Tibial nerve (tissue), 4 donors: ENCODE measurements at regions not wholly inside any gene's neighbourhood (a gene's known extent, or its start where the extent isn't known, plus 50 kb on each side); places are given as distances from the start of the nearest gene placed in this dataset.

Experiments used
- DNase-seq, 2 donors: peaks; one replicate each; pipeline ENCODE4 v3.0.0-alpha.2; 2019; ENCODE audit warnings: low spot score in 2 of 2
- H3K27ac ChIP-seq, 4 donors: fragments of 200-600 bp; sonication (generic) in 3 of 4; one replicate each; pipeline ENCODE4 v1.5.1; 2017 to 2019; ENCODE audit warnings: mild to moderate bottlenecking in 1 of 4
- H3K27me3 ChIP-seq, 2 donors: fragments of 200-600 bp; sonication (generic) in 1 of 2; one replicate each; pipeline versions ENCODE4 v1.5.1 to v1.6.0; 2017 to 2019
- H3K36me3 ChIP-seq, 3 donors: fragments of 200-600 bp; sonication (generic); one replicate each; pipeline ENCODE4 v1.5.1; 2018 to 2019
- H3K4me1 ChIP-seq, 4 donors: fragments of 200-600 bp; sonication (generic) in 3 of 4; one replicate each; pipeline ENCODE4 v1.5.1; 2017 to 2019
- H3K4me3 ChIP-seq, 4 donors: fragments of 200-600 bp; sonication (generic) in 3 of 4; one replicate each; pipeline ENCODE4 v1.5.1; 2017 to 2019; ENCODE audit warnings: mild to moderate bottlenecking in 1 of 4, moderate library complexity in 1 of 4
- H3K9me3 ChIP-seq, 4 donors: fragments of 200-600 bp; sonication (generic) in 3 of 4; one replicate each; pipeline ENCODE4 v1.5.1; 2017 to 2019
- EP300 ChIP-seq, 2 donors: sonication (generic); formaldehyde crosslinking; IDR thresholded peaks; one replicate each; pipeline ENCODE4 v1.6.1; 2017; ENCODE audit warnings: antibody characterized with exemption in 2 of 2, mild to moderate bottlenecking in 1 of 2
- POLR2A ChIP-seq, 2 donors: fragments of 450-650 bp; IDR thresholded peaks; one replicate each; pipeline ENCODE4 v1.6.1; 2017; ENCODE audit warnings: antibody characterized with exemption in 2 of 2, mild to moderate bottlenecking in 2 of 2, moderate library complexity in 2 of 2
- WGBS, 2 donors: methylation state at CpG; one replicate each; pipeline ENCODE4 v1.1.5; 2018; 5-methylcytosine and 5-hydroxymethylcytosine counted together
- TF ChIP-seq, protein P1 (sequence below), 5 experiments: fragments of 200-600 bp in 3 of 5; fragments of 450-650 bp in 2 of 5; sonication (generic) in 3 of 5; IDR thresholded peaks; one replicate each; pipeline ENCODE4 v1.5.1; 2016 to 2019; ENCODE audit warnings: antibody characterized with exemption in 5 of 5, mild to moderate bottlenecking in 3 of 5, moderate library complexity in 2 of 5

DNA sequence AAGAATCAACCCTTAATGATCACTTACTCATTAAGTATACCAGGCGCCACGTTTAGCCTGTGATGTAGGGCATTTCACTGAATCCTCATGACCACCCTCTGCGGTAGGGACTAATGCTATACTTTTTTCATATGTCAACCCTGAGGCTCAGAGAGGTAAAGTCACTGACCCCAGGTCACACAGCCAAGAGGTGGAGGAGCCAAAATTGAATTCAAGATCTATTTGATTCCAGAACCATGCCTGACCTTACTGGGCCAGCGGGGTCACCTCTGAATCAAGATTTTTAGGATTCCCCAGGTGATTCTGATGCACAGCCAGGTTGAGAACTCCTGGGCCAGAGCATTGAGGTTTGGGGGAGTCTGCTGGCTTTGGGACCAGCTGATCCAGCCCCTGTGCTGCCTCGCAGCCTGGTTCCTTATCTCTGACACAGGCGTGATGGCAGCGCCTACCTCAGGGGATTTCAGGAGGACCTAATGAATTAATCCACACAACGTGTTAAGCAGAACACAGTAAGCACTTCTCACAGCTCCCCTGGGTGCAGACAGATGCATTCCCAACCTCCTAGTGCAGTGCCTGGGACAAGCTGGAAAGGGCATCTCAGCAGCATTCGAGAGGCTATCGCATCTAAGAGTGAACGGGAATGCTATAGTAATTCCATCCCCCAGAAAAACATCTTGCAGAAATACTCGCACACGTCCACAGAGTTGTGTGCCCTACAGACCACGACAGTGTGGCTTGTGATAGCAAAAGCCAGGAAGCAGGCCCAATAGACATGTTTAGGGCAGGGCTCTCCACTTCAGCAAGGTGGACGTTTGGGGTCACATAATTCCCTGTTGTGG is 101.4 kb upstream of the PTPN1 start:
- H3K36me3 ChIP-seq = no peaks in the 10 kb centered on the region
- no peaks in the 10 kb centered on the region for H3K27me3 ChIP-seq
- no peak for TF ChIP-seq POLR2A (IDR thresholded peaks at IDR 0.05)
- no peak for TF ChIP-seq EP300 (IDR thresholded peaks at IDR 0.05)
- TF ChIP-seq, protein P1, sequence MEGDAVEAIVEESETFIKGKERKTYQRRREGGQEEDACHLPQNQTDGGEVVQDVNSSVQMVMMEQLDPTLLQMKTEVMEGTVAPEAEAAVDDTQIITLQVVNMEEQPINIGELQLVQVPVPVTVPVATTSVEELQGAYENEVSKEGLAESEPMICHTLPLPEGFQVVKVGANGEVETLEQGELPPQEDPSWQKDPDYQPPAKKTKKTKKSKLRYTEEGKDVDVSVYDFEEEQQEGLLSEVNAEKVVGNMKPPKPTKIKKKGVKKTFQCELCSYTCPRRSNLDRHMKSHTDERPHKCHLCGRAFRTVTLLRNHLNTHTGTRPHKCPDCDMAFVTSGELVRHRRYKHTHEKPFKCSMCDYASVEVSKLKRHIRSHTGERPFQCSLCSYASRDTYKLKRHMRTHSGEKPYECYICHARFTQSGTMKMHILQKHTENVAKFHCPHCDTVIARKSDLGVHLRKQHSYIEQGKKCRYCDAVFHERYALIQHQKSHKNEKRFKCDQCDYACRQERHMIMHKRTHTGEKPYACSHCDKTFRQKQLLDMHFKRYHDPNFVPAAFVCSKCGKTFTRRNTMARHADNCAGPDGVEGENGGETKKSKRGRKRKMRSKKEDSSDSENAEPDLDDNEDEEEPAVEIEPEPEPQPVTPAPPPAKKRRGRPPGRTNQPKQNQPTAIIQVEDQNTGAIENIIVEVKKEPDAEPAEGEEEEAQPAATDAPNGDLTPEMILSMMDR (IDR thresholded peaks at IDR 0.05) = no peak
- H3K27ac ChIP-seq = peak overlapping the region; percentile 36 to 81 (median 70)
- no peak overlapping the region for H3K4me3 ChIP-seq
- H3K4me1 ChIP-seq = peaks cover 0 to 22% (median 6%) of the 10 kb centered on the region in 4 donors
- 82 to 84% methylated on average over 15 of the region's 15 CpGs for WGBS, 2 donors
- H3K9me3 ChIP-seq = peaks cover 0 to 11% (median 0%) of the 10 kb centered on the region in 4 donors
- DNase-seq = no peak

DNA sequence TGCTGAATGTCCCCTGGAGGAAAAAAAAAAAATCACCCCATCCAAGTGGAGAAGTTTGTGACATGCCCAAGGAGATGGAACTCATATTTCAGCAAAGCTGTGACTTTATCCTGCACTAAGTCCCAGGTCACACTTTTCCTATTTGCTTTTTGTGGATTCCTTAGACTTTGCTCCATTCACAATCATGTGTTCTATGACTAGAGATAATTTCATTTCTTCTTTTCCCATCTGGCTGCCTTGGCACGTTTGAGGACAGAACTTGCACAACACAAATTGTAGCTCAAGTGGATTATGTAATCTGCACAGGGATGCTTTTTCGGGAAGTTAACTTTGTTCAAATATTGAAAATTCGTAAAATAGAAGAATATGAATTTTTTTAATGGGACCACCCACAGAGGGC is 100.7 kb upstream of the PTPN1 start:
- peaks cover 0 to 14% (median 6%) of the 10 kb centered on the region in 4 donors for H3K4me1 ChIP-seq
- 40 to 44% methylated on average over 3 of the region's 3 CpGs for WGBS, 2 donors
- no peaks in the 10 kb centered on the region for H3K27me3 ChIP-seq
- DNase-seq = peak; percentile 51 to 78
- no peaks in the 10 kb centered on the region for H3K36me3 ChIP-seq
- TF ChIP-seq POLR2A (IDR thresholded peaks at IDR 0.05) (no peak), EP300 (IDR thresholded peaks at IDR 0.05) (peak; percentile 91 to 97)
- TF ChIP-seq, protein P1 (IDR thresholded peaks at IDR 0.05) = no peak
- H3K27ac ChIP-seq = peak overlapping the region; percentile 36 to 81 (median 70)
- peaks cover 0 to 17% (median 0%) of the 10 kb centered on the region in 4 donors for H3K9me3 ChIP-seq
- H3K4me3 ChIP-seq = no peak overlapping the region

DNA sequence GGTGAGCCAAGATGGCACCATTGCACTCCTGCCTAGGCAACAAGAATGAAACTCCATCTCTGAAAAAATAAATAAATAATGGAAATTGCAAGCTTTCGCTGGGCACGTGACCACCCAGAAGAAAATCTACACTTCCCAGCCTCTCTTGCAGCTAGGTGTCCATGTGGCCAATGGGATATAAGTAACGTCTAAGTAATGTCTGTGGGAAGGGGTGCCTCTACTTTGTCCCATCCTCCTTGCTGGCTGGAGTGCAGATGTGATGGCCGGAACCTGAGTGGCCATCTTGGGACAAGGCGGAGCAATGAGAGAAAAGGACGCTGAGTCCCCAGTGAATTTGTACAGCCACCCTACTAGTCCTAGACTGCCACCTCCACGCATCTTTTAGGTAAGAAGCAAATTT is 99.8 kb upstream of the PTPN1 start:
- Histone ChIP-seq H3K27ac (peak overlapping the region in 2 of 4 donors; percentile 30 to 75), H3K36me3 (no peaks in the 10 kb centered on the region), H3K9me3 (peaks cover 0 to 17% (median 0%) of the 10 kb centered on the region in 4 donors), H3K4me3 (no peak overlapping the region), H3K4me1 (peaks cover 0 to 22% (median 14%) of the 10 kb centered on the region in 4 donors), H3K27me3 (no peaks in the 10 kb centered on the region)
- TF ChIP-seq EP300 (IDR thresholded peaks at IDR 0.05) (no peak), POLR2A (IDR thresholded peaks at IDR 0.05) (no peak)
- TF ChIP-seq, protein P1 (IDR thresholded peaks at IDR 0.05) = no peak
- WGBS, 2 donors = 94 to 96% methylated on average over 7 of the region's 7 CpGs
- DNase-seq = no peak

DNA sequence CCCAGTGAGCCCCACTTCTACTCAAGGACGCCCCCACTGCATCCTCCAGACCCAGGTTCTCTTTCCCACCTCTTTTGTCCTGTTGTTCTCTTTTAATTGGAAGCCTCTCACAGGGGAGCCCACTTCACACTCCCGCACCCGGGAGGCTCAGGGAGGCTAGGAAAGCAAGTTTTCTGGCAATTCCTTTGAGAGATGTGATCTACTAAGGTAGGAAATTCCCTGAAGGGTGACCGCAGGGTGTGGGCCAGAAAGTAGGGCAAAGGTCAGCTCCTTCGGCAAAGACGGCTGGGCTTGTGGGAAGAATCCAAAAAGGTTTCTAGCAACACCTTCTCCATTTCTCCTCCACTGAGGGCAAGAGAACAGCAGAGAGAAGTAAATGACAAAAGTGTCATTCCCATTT is 98.1 kb upstream of the PTPN1 start:
- Histone ChIP-seq H3K36me3 (no peaks in the 10 kb centered on the region), H3K27me3 (no peaks in the 10 kb centered on the region), H3K9me3 (peaks cover 0 to 17% (median 0%) of the 10 kb centered on the region in 4 donors), H3K4me3 (no peak overlapping the region), H3K4me1 (peaks cover 0 to 39% (median 29%) of the 10 kb centered on the region in 4 donors), H3K27ac (peak overlapping the region in 2 of 4 donors; percentile 95 to 96)
- DNase-seq = no peak
- TF ChIP-seq, protein P1 (IDR thresholded peaks at IDR 0.05) = no peak
- TF ChIP-seq EP300 (IDR thresholded peaks at IDR 0.05) = no peak
- TF ChIP-seq POLR2A (IDR thresholded peaks at IDR 0.05) = no peak
- WGBS, 2 donors = 54 to 57% methylated on average over 6 of the region's 6 CpGs

DNA sequence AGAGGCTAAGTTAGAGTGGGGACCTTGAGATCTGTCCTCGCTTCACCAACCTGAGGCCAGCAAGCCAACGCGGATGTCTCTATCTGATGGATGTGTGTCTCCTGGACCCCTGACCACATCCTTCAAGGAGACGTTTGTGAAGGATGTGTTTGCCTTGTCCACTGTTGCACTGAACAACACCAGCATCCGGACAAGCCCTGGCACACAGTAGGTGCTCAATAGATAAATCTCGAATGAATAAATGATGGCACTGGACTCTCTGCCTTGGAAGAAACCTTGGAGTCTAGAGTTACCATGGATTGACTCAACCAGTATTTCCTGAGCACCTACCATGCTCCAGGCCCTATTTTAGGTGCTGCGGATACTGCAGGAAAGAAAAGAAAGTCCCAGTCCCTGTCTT is 97.7 kb upstream of the PTPN1 start:
- Histone ChIP-seq H3K4me3 (no peak overlapping the region), H3K36me3 (no peaks in the 10 kb centered on the region), H3K9me3 (peaks cover 0 to 17% (median 0%) of the 10 kb centered on the region in 4 donors), H3K27me3 (no peaks in the 10 kb centered on the region), H3K27ac (peak overlapping the region in 2 of 4 donors; percentile 95 to 96), H3K4me1 (peaks cover 0 to 43% (median 32%) of the 10 kb centered on the region in 4 donors)
- WGBS, 2 donors = 88 to 94% methylated on average over 7 of the region's 7 CpGs
- TF ChIP-seq EP300 (IDR thresholded peaks at IDR 0.05) (no peak), POLR2A (IDR thresholded peaks at IDR 0.05) (no peak)
- TF ChIP-seq, protein P1 (IDR thresholded peaks at IDR 0.05) = no peak
- no peak for DNase-seq
